Ishikawa (cell line): ENCODE measurements at regions not wholly inside any gene's neighbourhood (a gene's known extent, or its start where the extent isn't known, plus 50 kb on each side); places are given as distances from the start of the nearest gene placed in this dataset.

Experiments
- CREB1 ChIP-seq: IDR thresholded peaks from 2 replicates; pipeline ENCODE4 v1.6.1; 2012; ENCODE audit warnings: low read depth
- EP300 ChIP-seq: IDR thresholded peaks from 2 replicates; pipeline ENCODE4 v1.6.1; 2012; ENCODE audit warnings: borderline replicate concordance
- FOXM1 ChIP-seq: IDR thresholded peaks from 2 replicates; pipeline ENCODE4 v1.6.1; 2012; ENCODE audit warnings: low read depth, borderline replicate concordance
- MAX ChIP-seq: IDR thresholded peaks from 2 replicates; pipeline ENCODE4 v1.6.1; 2012
- NFIC ChIP-seq: IDR thresholded peaks from 2 replicates; pipeline ENCODE4 v1.6.1; 2012
- RAD21 ChIP-seq: IDR thresholded peaks from 2 replicates; pipeline ENCODE4 v1.6.1; 2012; ENCODE audit warnings: low read depth
- REST ChIP-seq: IDR thresholded peaks from 2 replicates; pipeline ENCODE4 v1.6.1; 2012; ENCODE audit warnings: low read depth, mild to moderate bottlenecking
- TAF1 ChIP-seq: IDR thresholded peaks from 2 replicates; pipeline ENCODE4 v1.6.1; 2012; ENCODE audit warnings: low read depth, mild to moderate bottlenecking
- TCF12 ChIP-seq: IDR thresholded peaks from 2 replicates; pipeline ENCODE4 v1.6.1; 2012; ENCODE audit warnings: low read depth
- TEAD4 ChIP-seq: IDR thresholded peaks from 2 replicates; pipeline ENCODE4 v1.6.1; 2012

- TF ChIP-seq EP300 = no peak
- no peak for TF ChIP-seq REST
- no peak for TF ChIP-seq MAX
- no peak for TF ChIP-seq RAD21
- TF ChIP-seq FOXM1 = no peak
- no peak for TF ChIP-seq CREB1
- TF ChIP-seq TCF12 = no peak
- TF ChIP-seq TEAD4 = no peak
- TF ChIP-seq NFIC = no peak
- TF ChIP-seq TAF1 = no peak
Observed at GRCh38 chr2:53438692-53439091, 328.9 kb upstream of the CHAC2 start.
